Prostate gland (tissue), 2 donors: ENCODE measurements at regions not wholly inside any gene's neighbourhood (a gene's known extent, or its start where the extent isn't known, plus 50 kb on each side); places are given as distances from the start of the nearest gene placed in this dataset.

Experiments
- POLR2A ChIP-seq: fragments of 450-650 bp; IDR thresholded peaks from one replicate; pipeline ENCODE4 v1.6.1; 2016; ENCODE audit warnings: antibody characterized with exemption, mild to moderate bottlenecking
- POLR2AphosphoS5 ChIP-seq: sonication (generic); formaldehyde crosslinking; IDR thresholded peaks from one replicate; pipeline ENCODE4 v1.6.1; 2017; ENCODE audit warnings: antibody characterized with exemption
- TF ChIP-seq, protein P1 (sequence below), 4 experiments: fragments of 200-600 bp in 2 of 4; fragments of 450-650 bp in 2 of 4; sonication (generic) in 2 of 4; IDR thresholded peaks; 1 replicate in 3 of 4; 2 replicates in 1 of 4; pipeline ENCODE4 v1.5.1; 2016 to 2019; ENCODE audit warnings: antibody characterized with exemption in 4 of 4, mild to moderate bottlenecking in 2 of 4, moderate library complexity in 2 of 4

DNA sequence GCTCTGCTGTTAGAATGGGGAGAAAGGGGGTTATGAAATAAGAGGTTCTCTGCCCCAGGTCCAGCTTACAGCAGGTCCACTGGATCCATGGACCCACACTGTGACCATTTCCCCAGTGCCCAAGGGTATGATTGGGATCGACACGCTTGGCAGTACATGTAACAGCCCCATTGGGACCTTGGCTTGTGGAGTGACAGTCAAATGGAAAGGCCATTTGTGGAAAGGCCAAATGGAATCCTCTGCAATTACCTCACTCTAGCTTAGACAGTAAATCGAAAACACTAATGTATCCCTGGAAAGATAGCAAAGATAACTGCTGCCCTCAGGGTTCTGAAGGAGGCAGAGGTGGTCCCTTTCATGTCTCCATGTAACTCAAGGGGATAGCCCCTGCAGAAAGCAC, 109.1 kb downstream of the MINAR1 start:
- TF ChIP-seq, protein P1, sequence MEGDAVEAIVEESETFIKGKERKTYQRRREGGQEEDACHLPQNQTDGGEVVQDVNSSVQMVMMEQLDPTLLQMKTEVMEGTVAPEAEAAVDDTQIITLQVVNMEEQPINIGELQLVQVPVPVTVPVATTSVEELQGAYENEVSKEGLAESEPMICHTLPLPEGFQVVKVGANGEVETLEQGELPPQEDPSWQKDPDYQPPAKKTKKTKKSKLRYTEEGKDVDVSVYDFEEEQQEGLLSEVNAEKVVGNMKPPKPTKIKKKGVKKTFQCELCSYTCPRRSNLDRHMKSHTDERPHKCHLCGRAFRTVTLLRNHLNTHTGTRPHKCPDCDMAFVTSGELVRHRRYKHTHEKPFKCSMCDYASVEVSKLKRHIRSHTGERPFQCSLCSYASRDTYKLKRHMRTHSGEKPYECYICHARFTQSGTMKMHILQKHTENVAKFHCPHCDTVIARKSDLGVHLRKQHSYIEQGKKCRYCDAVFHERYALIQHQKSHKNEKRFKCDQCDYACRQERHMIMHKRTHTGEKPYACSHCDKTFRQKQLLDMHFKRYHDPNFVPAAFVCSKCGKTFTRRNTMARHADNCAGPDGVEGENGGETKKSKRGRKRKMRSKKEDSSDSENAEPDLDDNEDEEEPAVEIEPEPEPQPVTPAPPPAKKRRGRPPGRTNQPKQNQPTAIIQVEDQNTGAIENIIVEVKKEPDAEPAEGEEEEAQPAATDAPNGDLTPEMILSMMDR (IDR thresholded peaks at IDR 0.05) = no peak
- TF ChIP-seq POLR2A = no peak
- TF ChIP-seq POLR2AphosphoS5 = no peak
